A673 (cell line): ENCODE measurements at regions not wholly inside any gene's neighbourhood (a gene's known extent, or its start where the extent isn't known, plus 50 kb on each side); places are given as distances from the start of the nearest gene placed in this dataset.

Experiments
- CTCF ChIP-seq: fragments of 300-800, 200-600 bp; sonication (generic); conservative IDR thresholded peaks from 2 replicates; pipeline ENCODE4 v1.5.1; 2017; ENCODE audit warnings: low read depth, mild to moderate bottlenecking, antibody characterized with exemption, low read length, moderate library complexity, mixed read lengths
- EZH2 ChIP-seq: fragments of 200-600 bp; sonication (generic); IDR thresholded peaks from 2 replicates; pipeline ENCODE4 v1.6.1; 2017; ENCODE audit warnings: borderline replicate concordance, low read depth, mild to moderate bottlenecking, mixed read lengths, antibody characterized with exemption, low read length; ENCODE audit not compliant: poor library complexity, severe bottlenecking

- TF ChIP-seq EZH2, result no peak
- no peak for TF ChIP-seq CTCF
Measured at GRCh38 chrX:93428497-93428896, 244.9 kb downstream of the NAP1L3 start.
